ENCODE measurements at regions not wholly inside any gene's neighbourhood (a gene's known extent, or its start where the extent isn't known, plus 50 kb on each side); places are given as distances from the start of the nearest gene placed in this dataset.

DNA sequence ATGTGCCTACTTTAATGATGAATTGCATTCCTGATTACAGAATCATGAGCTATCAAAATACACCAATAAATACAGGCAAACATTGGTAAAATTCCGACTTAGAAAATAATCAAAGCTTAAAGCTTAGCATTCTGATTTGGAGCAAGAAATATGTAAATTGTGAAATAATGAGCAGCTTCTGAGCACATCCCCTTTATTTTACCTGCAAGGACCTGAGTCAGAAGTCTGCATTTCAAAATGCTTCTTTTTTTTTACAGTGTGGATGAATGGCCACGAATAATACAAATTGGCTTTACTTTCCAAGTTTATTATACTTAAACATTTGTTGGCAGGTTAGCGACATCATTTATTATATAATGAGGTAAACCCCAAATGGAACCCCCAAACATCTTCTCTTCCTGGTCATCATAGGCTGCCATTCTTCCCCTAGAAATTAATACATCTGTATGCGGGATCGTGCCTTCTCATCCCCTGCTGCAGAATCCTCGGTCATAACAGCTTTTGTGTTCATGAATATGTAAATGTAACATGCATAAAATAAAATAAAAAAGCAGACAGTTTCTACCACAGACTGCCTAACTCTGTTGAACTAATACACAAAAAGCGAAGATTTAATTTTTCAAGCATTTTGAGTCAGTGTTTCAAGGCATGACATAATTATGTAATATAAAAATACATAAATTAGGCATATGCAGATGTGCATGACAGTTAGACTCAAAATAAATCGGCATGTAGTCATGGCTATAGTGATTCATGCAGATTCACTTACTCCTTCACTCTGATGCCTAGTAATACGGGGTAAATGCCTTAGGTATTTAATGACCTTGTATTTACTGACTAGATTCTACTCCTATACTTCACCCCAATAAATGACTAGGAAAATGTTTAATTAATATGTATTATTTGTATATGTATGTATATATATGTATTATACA is 339.7 kb downstream of the USP25 start:
- H3K4me3 ChIP-seq (ENCODE audit: low read depth, low read length), result no peak overlapping the region
- Mint-ChIP-seq H3K4me3 (ENCODE audit: unreplicated experiment) (no peak overlapping the region), H3K27me3 (ENCODE audit: insufficient read depth, unreplicated experiment) (peaks cover 5% of the 10 kb centered on the region), H3K4me1 (ENCODE audit: low read depth, unreplicated experiment) (no peaks in the 10 kb centered on the region), H3K36me3 (ENCODE audit: insufficient read depth, unreplicated experiment) (no peaks in the 10 kb centered on the region), H3K9me3 (ENCODE audit: unreplicated experiment) (no peaks in the 10 kb centered on the region), H3K27ac (ENCODE audit: unreplicated experiment) (no peak overlapping the region)
- POLR2A ChIA-PET, result no interaction called here
- H3K27me3 ChIP-seq (replicated peaks; ENCODE audit: control insufficient read depth, insufficient read depth, low read length), result no peaks in the 10 kb centered on the region
- no peaks in the 10 kb centered on the region for H3K4me1 ChIP-seq
- H3K36me3 ChIP-seq (ENCODE audit: control insufficient read depth, insufficient read depth, low read length), result no peaks in the 10 kb centered on the region
- CTCF ChIA-PET, result no interaction called here
- BruUV-seq (replicated peaks), result no TSS peak
- TF ChIP-seq, protein P1, sequence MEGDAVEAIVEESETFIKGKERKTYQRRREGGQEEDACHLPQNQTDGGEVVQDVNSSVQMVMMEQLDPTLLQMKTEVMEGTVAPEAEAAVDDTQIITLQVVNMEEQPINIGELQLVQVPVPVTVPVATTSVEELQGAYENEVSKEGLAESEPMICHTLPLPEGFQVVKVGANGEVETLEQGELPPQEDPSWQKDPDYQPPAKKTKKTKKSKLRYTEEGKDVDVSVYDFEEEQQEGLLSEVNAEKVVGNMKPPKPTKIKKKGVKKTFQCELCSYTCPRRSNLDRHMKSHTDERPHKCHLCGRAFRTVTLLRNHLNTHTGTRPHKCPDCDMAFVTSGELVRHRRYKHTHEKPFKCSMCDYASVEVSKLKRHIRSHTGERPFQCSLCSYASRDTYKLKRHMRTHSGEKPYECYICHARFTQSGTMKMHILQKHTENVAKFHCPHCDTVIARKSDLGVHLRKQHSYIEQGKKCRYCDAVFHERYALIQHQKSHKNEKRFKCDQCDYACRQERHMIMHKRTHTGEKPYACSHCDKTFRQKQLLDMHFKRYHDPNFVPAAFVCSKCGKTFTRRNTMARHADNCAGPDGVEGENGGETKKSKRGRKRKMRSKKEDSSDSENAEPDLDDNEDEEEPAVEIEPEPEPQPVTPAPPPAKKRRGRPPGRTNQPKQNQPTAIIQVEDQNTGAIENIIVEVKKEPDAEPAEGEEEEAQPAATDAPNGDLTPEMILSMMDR (IDR thresholded peaks at IDR 0.05; ENCODE audit: insufficient read depth in 1 of 2, low read depth in 1 of 2, low read length in 1 of 2, severe bottlenecking in 1 of 2, unreplicated experiment in 1 of 2), result no peak
- H3K9me3 ChIP-seq, result no peaks in the 10 kb centered on the region
- DNase-seq, result no peak
- intact Hi-C loops (cut with micrococcal nuclease; ENCODE audit: unreplicated experiment), result no loop called here

DNA sequence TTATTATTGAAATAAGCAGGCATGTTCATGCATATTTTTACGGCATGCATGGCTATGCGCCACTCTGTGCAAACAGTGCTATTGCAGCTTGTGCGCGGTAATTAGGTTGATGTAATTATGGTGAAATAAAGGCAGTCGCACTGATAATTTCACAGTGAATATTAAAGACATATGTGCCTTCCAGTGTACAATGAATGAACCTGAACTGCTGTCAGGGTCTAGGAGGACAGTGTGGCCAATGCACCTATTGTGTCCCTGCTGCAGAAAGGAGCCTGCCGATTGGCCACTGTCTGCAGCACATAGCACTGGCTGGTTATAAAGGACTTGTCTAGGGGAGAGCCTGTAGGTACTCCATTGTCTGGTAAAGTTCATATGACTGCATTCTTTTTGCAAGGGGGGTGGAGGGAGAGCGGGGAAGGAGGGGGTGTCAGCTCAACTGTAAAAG is 340.4 kb downstream of the USP25 start:
- intact Hi-C loops (cut with micrococcal nuclease; ENCODE audit: unreplicated experiment), result no loop called here
- CTCF ChIA-PET, result no interaction called here
- POLR2A ChIA-PET, result no interaction called here
- no peaks in the 10 kb centered on the region for H3K9me3 ChIP-seq
- Mint-ChIP-seq H3K27ac (ENCODE audit: unreplicated experiment) (no peak overlapping the region), H3K4me3 (ENCODE audit: unreplicated experiment) (no peak overlapping the region), H3K36me3 (ENCODE audit: insufficient read depth, unreplicated experiment) (no peaks in the 10 kb centered on the region), H3K9me3 (ENCODE audit: unreplicated experiment) (no peaks in the 10 kb centered on the region), H3K4me1 (ENCODE audit: low read depth, unreplicated experiment) (no peaks in the 10 kb centered on the region), H3K27me3 (ENCODE audit: insufficient read depth, unreplicated experiment) (peaks cover 5% of the 10 kb centered on the region)
- no peaks in the 10 kb centered on the region for H3K27me3 ChIP-seq (replicated peaks; ENCODE audit: control insufficient read depth, insufficient read depth, low read length)
- TF ChIP-seq, protein P1 (IDR thresholded peaks at IDR 0.05; ENCODE audit: insufficient read depth in 1 of 2, low read depth in 1 of 2, low read length in 1 of 2, severe bottlenecking in 1 of 2, unreplicated experiment in 1 of 2), result no peak
- no peak for DNase-seq
- H3K36me3 ChIP-seq (ENCODE audit: control insufficient read depth, insufficient read depth, low read length), result no peaks in the 10 kb centered on the region
- BruUV-seq (replicated peaks), result no TSS peak
- H3K4me1 ChIP-seq, result no peaks in the 10 kb centered on the region
- H3K4me3 ChIP-seq (ENCODE audit: low read depth, low read length), result no peak overlapping the region

- no peak overlapping the region for H3K4me3 Mint-ChIP-seq (ENCODE audit: unreplicated experiment)
- no TSS peak for BruUV-seq (replicated peaks)
- Histone ChIP-seq H3K4me1 (no peaks in the 10 kb centered on the region), H3K9me3 (no peaks in the 10 kb centered on the region), H3K36me3 (ENCODE audit: control insufficient read depth, insufficient read depth, low read length) (no peaks in the 10 kb centered on the region), H3K27me3 (replicated peaks; ENCODE audit: control insufficient read depth, insufficient read depth, low read length) (no peaks in the 10 kb centered on the region), H3K4me3 (ENCODE audit: low read depth, low read length) (no peak overlapping the region)
- no peak overlapping the region for H3K27ac Mint-ChIP-seq (ENCODE audit: unreplicated experiment)
- TF ChIP-seq, protein P1 (IDR thresholded peaks at IDR 0.05; ENCODE audit: insufficient read depth in 1 of 2, low read depth in 1 of 2, low read length in 1 of 2, severe bottlenecking in 1 of 2, unreplicated experiment in 1 of 2), result no peak
- POLR2A ChIA-PET, result no interaction called here
- no peak for DNase-seq
- H3K4me1 Mint-ChIP-seq (ENCODE audit: low read depth, unreplicated experiment), result no peaks in the 10 kb centered on the region
- intact Hi-C loops (cut with micrococcal nuclease; ENCODE audit: unreplicated experiment), result no loop called here
- H3K9me3 Mint-ChIP-seq (ENCODE audit: unreplicated experiment), result no peaks in the 10 kb centered on the region
- peaks cover 5% of the 10 kb centered on the region for H3K27me3 Mint-ChIP-seq (ENCODE audit: insufficient read depth, unreplicated experiment)
- CTCF ChIA-PET, result no interaction called here
- H3K36me3 Mint-ChIP-seq (ENCODE audit: insufficient read depth, unreplicated experiment), result no peaks in the 10 kb centered on the region
Measured at GRCh38 chr21:16071092-16071491, 341.3 kb downstream of the USP25 start.
